Amygdala (tissue), 56 donors: ENCODE measurements at regions not wholly inside any gene's neighbourhood (a gene's known extent, or its start where the extent isn't known, plus 50 kb on each side); places are given as distances from the start of the nearest gene placed in this dataset.
"Not testable (repeated sequence)": the region's sequence is repeated elsewhere in the genome, so short reads cannot be mapped to it uniquely, and the experiment has no call there.

Experiments
- DNase-seq, 56 donors: peaks; one replicate each; lab custom pipeline; 2025; lab: John Stamatoyannopoulos, UW

DNA sequence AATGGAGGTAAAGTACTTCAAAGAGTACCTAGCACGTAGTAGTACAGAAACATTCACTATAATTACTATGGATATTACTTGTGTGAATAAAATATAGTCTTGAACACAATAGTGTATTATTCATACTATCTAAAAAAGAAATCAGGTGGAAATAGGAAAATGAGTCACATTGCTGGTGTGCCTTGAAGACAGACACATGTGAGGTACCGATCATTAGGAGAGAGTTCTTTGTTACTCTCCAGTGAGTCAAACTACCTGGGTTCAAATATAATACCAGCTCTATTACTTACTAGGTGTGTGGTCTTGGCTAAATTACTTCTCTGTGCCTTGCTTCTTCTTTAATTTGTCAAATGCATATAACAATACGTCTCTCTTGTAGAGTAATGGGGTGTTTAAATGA, 50.8 kb upstream of the BEND6 start:
- DNase-seq = no peak

DNA sequence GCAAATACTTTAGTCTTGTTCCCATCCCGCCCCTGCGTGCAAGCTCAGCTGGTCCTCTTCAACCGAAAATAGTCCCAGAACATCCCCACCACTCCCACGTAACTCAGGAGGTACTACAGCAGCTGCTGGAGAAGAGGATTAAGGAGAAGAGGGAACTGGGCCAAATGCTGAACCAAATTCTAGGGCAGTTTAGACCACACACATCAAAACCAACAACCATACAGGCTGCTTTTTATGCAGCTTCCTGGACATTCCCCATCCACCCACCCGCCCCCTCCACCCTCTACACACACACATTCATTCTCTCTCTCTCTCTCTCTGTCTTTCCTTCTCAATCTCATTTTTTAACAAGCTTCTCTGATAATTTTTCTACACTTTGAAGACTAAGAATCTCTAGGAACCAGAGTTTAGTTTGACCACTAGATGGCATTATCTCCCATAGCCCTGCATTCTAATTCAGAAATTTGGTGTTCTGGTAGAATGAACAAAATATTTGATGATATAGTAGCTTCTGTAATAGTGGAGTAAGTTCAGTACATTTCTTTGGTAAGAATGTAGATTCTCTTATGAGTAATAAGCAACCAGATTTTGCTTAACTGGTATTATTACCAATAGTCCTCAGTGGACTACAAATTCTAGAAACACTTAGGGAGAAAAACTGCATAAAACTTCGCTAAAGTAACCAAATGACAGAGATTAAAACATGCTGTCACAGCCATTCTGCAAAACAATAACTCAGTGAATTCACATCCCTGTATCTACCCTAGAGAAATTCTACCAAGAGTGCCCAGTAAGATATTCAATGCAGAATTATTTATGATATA, 52.1 kb upstream of the BEND6 start:
- DNase-seq = peak in 26 of 56 donors; percentile 1 to 55 (median 12)

DNA sequence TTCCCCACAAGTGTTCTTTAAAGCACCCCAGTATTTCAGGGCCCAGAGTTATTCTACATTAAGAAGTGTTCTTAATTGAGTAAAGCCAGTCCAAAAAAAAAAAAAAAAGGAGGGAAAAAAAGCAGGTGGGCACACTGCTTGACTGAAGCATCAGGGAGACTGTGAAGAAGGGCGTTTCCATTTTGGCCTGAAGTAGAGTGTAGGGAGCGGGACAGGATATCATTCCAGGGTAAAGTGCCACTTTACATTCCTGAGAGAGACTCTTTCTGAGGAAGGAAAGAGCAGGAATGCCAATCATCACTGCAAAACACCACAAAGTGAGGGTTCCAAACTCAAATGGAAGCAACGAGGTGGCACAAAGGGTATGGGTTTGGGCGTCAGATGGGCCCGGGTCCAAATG, 54.1 kb upstream of the BEND6 start:
- DNase-seq = no peak

GRCh38 chr6:56899753-56900152, 55.2 kb upstream of the BEND6 start:
- no peak for DNase-seq

DNA sequence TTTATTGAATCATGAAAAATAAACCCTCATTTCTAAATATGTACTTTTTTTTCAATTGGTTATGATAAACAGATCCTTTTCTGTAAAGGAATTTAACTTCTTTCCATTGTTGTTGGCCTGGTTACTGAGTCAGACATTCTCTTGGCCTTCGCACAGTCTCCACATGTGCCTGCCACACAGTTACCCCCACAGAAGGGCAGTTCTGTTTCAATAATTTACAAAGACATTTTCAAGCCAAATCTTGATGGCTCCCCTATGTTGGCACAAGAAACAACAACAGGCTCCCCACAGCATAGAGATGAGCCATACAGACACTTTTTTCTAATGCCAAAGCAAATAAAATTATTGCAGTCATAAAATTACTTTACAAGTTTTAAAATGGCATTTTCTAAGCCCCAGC, 55.6 kb upstream of the BEND6 start:
- DNase-seq = no peak

- no peak for DNase-seq
Observed at GRCh38 chr6:56897789-56898529, 56.9 kb upstream of the BEND6 start.

DNA sequence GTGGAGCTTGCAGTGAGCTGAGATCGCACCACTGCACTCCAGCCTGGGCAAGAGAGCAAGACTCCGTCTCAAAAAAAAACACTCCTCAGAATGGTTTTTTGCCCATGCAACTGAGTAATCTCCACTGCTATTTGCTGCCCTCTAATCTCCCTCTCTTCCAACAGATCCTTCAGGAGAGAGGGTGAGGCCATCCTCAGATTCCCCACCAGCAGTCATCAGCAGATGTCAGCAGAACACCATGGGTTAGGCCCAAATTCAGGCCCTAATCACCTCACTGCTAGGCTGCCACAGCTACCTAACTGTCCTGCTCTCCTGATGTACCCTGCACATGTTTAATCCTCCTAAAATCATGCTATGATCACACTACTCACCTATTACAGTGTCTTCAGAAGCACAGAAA, 63.2 kb upstream of the BEND6 start:
- no peak for DNase-seq

GRCh38 chr6:56890683-56891429, 64.1 kb upstream of the BEND6 start:
- peak in 9 of 56 donors; percentile 3 to 42 (median 11) for DNase-seq

DNA sequence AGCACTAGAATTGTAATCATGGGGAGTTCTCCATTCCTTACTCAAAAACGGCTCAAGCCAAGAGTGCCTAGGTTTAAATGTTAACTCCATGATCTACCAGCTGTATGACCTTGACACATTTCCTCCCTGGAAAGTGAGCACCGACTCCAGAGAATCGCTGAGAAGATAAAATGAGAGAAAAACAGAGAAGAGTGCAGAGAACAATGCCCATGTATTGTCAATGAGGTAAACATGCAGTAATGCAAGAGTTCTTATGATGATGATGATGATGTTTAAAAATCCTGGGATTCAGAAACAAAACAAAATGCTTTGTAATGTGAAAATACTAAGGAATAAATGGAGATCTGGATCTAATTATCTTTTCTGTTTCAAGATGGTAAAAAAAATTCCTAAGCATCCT, 64.8 kb upstream of the BEND6 start:
- no peak for DNase-seq

DNA sequence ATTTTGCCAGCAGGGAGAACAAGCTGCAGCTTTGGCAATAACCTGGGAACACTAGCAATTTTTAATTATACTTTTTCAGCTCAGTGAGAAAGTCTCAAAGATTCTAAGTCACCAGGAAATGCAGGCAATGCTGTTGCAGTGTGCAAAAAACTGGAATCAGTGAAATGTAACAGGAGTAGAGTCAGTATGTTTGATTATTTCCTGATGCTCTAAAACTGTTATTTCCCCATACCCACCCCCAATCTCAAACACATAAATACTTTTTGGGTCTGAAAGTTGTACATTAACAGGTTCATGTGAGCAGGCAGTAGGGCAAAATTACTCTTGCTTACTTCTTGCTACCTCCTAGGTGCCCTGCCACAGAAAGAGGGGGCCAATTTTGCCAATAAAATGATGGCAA, 65.4 kb upstream of the BEND6 start:
- no peak for DNase-seq

DNA sequence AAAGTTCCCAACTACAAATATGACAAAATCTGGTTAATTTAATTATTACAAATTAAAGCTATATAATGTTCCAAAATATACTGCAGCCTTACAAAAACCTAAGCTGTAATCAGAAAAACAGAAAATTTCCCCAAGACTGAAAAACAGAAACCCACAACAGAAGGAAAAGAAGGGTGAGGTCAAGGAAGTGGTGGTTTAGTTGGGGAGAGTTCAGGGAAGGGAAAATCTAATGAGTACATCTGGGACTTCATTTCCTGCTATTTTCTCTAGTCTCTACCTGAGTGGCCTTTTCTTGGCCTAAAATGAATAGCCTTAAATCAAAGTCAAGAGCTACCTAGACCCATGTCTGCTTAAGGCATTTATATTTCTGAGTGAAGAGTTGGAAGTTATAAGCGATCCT, 66.2 kb upstream of the BEND6 start:
- no peak for DNase-seq

GRCh38 chr6:56887086-56887485, 67.8 kb upstream of the BEND6 start:
- no peak for DNase-seq

- no peak for DNase-seq
Observed at GRCh38 chr6:56877922-56878321, 77.0 kb upstream of the BEND6 start.

DNA sequence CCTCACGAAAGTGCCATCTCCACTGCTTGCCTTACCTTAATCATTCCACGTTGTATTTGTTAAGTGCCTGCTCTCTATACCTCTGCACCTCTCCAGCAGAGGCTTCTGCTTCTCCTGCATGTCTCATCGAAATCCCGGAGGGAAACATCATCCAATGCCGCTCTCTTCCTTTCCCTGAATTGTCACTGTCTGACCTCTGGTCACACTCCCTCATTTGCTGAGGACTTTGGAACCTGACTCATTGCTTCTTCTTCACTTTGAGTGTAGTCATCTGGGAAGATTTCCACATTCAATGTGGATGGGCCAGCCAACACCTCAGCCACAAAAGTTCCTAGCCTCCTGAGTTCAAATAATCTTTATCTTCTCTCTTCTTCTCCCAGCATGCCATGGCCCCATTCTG, 78.9 kb upstream of the BEND6 start:
- DNase-seq = no peak

- DNase-seq = no peak
Observed at GRCh38 chr6:56875523-56875922, 79.4 kb upstream of the BEND6 start.

GRCh38 chr6:56874328-56874727, 80.6 kb upstream of the BEND6 start:
- DNase-seq = no peak

- not testable (repeated sequence) for DNase-seq
Observed at GRCh38 chr6:56870053-56870452, 84.9 kb upstream of the BEND6 start.

GRCh38 chr6:56869346-56869745, 85.6 kb upstream of the BEND6 start:
- no peak for DNase-seq

DNA sequence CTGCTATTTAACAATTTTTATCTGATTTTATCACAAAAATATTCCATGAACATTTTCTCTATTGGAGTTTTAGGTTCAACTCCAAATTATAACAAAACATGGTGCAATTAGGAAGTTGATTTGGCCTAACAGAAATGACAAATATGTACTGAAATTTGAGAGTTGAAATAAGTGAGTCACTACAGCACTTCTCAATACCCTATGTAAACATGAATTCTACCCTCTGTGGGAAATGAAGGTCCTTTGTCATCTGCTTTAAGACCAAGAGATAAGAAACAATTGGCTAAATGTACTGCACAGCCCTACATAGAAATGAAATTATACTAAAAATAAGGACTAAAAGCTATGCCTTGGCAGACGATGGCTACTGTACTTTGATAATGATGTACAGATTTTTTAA, 86.2 kb upstream of the BEND6 start:
- DNase-seq = no peak

- no peak for DNase-seq
Observed at GRCh38 chr6:56866917-56867522, 87.9 kb upstream of the BEND6 start.
